SJSA1 (cell line): ENCODE measurements at regions not wholly inside any gene's neighbourhood (a gene's known extent, or its start where the extent isn't known, plus 50 kb on each side); places are given as distances from the start of the nearest gene placed in this dataset.
"Not testable (repeated sequence)": the region's sequence is repeated elsewhere in the genome, so short reads cannot be mapped to it uniquely, and the experiment has no call there.

Source experiments
- DNase-seq, 2 experiments: peaks; one replicate each; pipeline ENCODE4 v3.0.0-alpha.2; 2015 to 2020; ENCODE audit warnings: low spot score in 2 of 2, low read depth in 1 of 2
- H3K27ac ChIP-seq: fragments of 250-450 bp; sonication (Bioruptor Pico); 2 replicates; pipeline ENCODE4 v1.5.1; 2020; ENCODE audit warnings: mild to moderate bottlenecking, moderate library complexity
- H3K27me3 ChIP-seq: fragments of 250-450 bp; sonication (Bioruptor Pico); replicated peaks from 2 replicates; pipeline ENCODE4 v1.5.1; 2020; ENCODE audit warnings: mild to moderate bottlenecking, moderate library complexity
- H3K36me3 ChIP-seq: fragments of 250-450 bp; sonication (Bioruptor Pico); 2 replicates; pipeline ENCODE4 v1.5.1; 2020; ENCODE audit warnings: mild to moderate bottlenecking
- H3K4me1 ChIP-seq: fragments of 250-450 bp; sonication (Bioruptor Pico); replicated peaks from 2 replicates; pipeline ENCODE4 v1.6.1; 2021; ENCODE audit warnings: mild to moderate bottlenecking
- H3K4me3 ChIP-seq: fragments of 250-450 bp; sonication (Bioruptor Pico); 2 replicates; pipeline ENCODE4 v1.5.1; 2020; ENCODE audit warnings: mild to moderate bottlenecking
- H3K9me3 ChIP-seq: fragments of 250-450 bp; sonication (Bioruptor Pico); replicated peaks from 2 replicates; pipeline ENCODE4 v1.5.1; 2020; ENCODE audit warnings: mild to moderate bottlenecking

- Histone ChIP-seq H3K4me1 (no peaks in the 10 kb centered on the region), H3K27ac (no peak overlapping the region), H3K4me3 (no peak overlapping the region), H3K9me3 (no peaks in the 10 kb centered on the region), H3K36me3 (no peaks in the 10 kb centered on the region), H3K27me3 (no peaks in the 10 kb centered on the region)
- DNase-seq: no peak
Observed at GRCh38 chr3:82636177-82636576, 874.7 kb upstream of the GBE1 start.

GRCh38 chr3:82633319-82633718, 871.9 kb upstream of the GBE1 start:
- H3K4me3 ChIP-seq: no peak overlapping the region
- no peaks in the 10 kb centered on the region for H3K9me3 ChIP-seq
- no peak overlapping the region for H3K27ac ChIP-seq
- no peaks in the 10 kb centered on the region for H3K27me3 ChIP-seq
- H3K4me1 ChIP-seq: no peaks in the 10 kb centered on the region
- H3K36me3 ChIP-seq: no peaks in the 10 kb centered on the region
- DNase-seq: no peak

- Histone ChIP-seq H3K9me3 (no peaks in the 10 kb centered on the region), H3K27me3 (no peaks in the 10 kb centered on the region), H3K4me3 (no peak overlapping the region), H3K27ac (no peak overlapping the region), H3K4me1 (no peaks in the 10 kb centered on the region), H3K36me3 (no peaks in the 10 kb centered on the region)
- DNase-seq: no peak
Observed at GRCh38 chr3:82629937-82630336, 868.5 kb upstream of the GBE1 start.

- Histone ChIP-seq H3K27ac (no peak overlapping the region), H3K4me1 (no peaks in the 10 kb centered on the region), H3K27me3 (no peaks in the 10 kb centered on the region), H3K4me3 (no peak overlapping the region), H3K9me3 (no peaks in the 10 kb centered on the region), H3K36me3 (no peaks in the 10 kb centered on the region)
- DNase-seq: no peak
Observed at GRCh38 chr3:82628385-82629014, 867.1 kb upstream of the GBE1 start.

- DNase-seq: no peak
Observed at GRCh38 chr3:82627733-82628132, 866.3 kb upstream of the GBE1 start.

GRCh38 chr3:82620744-82621143, 859.3 kb upstream of the GBE1 start:
- not testable (repeated sequence) for H3K9me3 ChIP-seq, DNase-seq, H3K4me1 ChIP-seq, H3K4me3 ChIP-seq, H3K27me3 ChIP-seq, H3K27ac ChIP-seq, H3K36me3 ChIP-seq

More at GRCh38 chr3:82627733-82628132, 866.3 kb upstream of the GBE1 start:
- Histone ChIP-seq H3K9me3 (no peaks in the 10 kb centered on the region), H3K27me3 (no peaks in the 10 kb centered on the region), H3K36me3 (no peaks in the 10 kb centered on the region), H3K4me1 (no peaks in the 10 kb centered on the region), H3K4me3 (no peak overlapping the region), H3K27ac (no peak overlapping the region)

GRCh38 chr3:82618594-82618993, 857.1 kb upstream of the GBE1 start:
- no peak for DNase-seq
- Histone ChIP-seq H3K27me3 (no peaks in the 10 kb centered on the region), H3K4me1 (no peaks in the 10 kb centered on the region), H3K4me3 (no peak overlapping the region), H3K27ac (no peak overlapping the region), H3K9me3 (no peaks in the 10 kb centered on the region), H3K36me3 (no peaks in the 10 kb centered on the region)

GRCh38 chr3:82610236-82610635, 848.8 kb upstream of the GBE1 start:
- H3K4me3 ChIP-seq: no peak overlapping the region
- no peaks in the 10 kb centered on the region for H3K27me3 ChIP-seq
- H3K9me3 ChIP-seq: no peaks in the 10 kb centered on the region
- H3K4me1 ChIP-seq: no peaks in the 10 kb centered on the region
- H3K36me3 ChIP-seq: no peaks in the 10 kb centered on the region
- H3K27ac ChIP-seq: no peak overlapping the region
- no peak for DNase-seq

GRCh38 chr3:82607391-82607790, 845.9 kb upstream of the GBE1 start:
- H3K27me3 ChIP-seq: no peaks in the 10 kb centered on the region
- no peaks in the 10 kb centered on the region for H3K4me1 ChIP-seq
- no peaks in the 10 kb centered on the region for H3K36me3 ChIP-seq
- no peak for DNase-seq
- no peak overlapping the region for H3K27ac ChIP-seq
- H3K9me3 ChIP-seq: no peaks in the 10 kb centered on the region
- no peak overlapping the region for H3K4me3 ChIP-seq

- Histone ChIP-seq H3K4me1 (no peaks in the 10 kb centered on the region), H3K27ac (no peak overlapping the region), H3K4me3 (no peak overlapping the region), H3K27me3 (no peaks in the 10 kb centered on the region), H3K36me3 (no peaks in the 10 kb centered on the region), H3K9me3 (no peaks in the 10 kb centered on the region; the same call in 1 of the 2 replicates)
- no peak for DNase-seq
Observed at GRCh38 chr3:82596805-82597204, 835.4 kb upstream of the GBE1 start.

GRCh38 chr3:82595530-82595929, 834.1 kb upstream of the GBE1 start:
- H3K27me3 ChIP-seq: no peaks in the 10 kb centered on the region
- H3K4me3 ChIP-seq: no peak overlapping the region
- H3K36me3 ChIP-seq: no peaks in the 10 kb centered on the region
- no peaks in the 10 kb centered on the region; the same call in 1 of the 2 replicates for H3K9me3 ChIP-seq
- no peaks in the 10 kb centered on the region for H3K4me1 ChIP-seq
- no peak overlapping the region for H3K27ac ChIP-seq
- no peak for DNase-seq

GRCh38 chr3:82587174-82587573, 825.7 kb upstream of the GBE1 start:
- H3K4me3 ChIP-seq: no peak overlapping the region
- H3K27me3 ChIP-seq: no peaks in the 10 kb centered on the region
- H3K27ac ChIP-seq: no peak overlapping the region
- no peaks in the 10 kb centered on the region for H3K36me3 ChIP-seq
- no peaks in the 10 kb centered on the region for H3K9me3 ChIP-seq
- no peaks in the 10 kb centered on the region for H3K4me1 ChIP-seq
- no peak for DNase-seq

GRCh38 chr3:82586414-82586813, 825.0 kb upstream of the GBE1 start:
- Histone ChIP-seq H3K27me3 (no peaks in the 10 kb centered on the region), H3K4me1 (no peaks in the 10 kb centered on the region), H3K36me3 (no peaks in the 10 kb centered on the region), H3K4me3 (no peak overlapping the region), H3K27ac (no peak overlapping the region), H3K9me3 (no peaks in the 10 kb centered on the region)
- no peak for DNase-seq

GRCh38 chr3:82586002-82586401, 824.6 kb upstream of the GBE1 start:
- H3K4me1 ChIP-seq, H3K36me3 ChIP-seq, H3K27me3 ChIP-seq, DNase-seq, H3K4me3 ChIP-seq, H3K9me3 ChIP-seq, H3K27ac ChIP-seq: not testable (repeated sequence)

GRCh38 chr3:82585591-82585990, 824.1 kb upstream of the GBE1 start:
- H3K9me3 ChIP-seq, H3K27me3 ChIP-seq, H3K4me3 ChIP-seq, H3K4me1 ChIP-seq, H3K36me3 ChIP-seq, H3K27ac ChIP-seq, DNase-seq: not testable (repeated sequence)
